NCI-H2107 treated with DMSO at 0.1 percent for 48 hours (cell line): ENCODE measurements at regions not wholly inside any gene's neighbourhood (a gene's known extent, or its start where the extent isn't known, plus 50 kb on each side); places are given as distances from the start of the nearest gene placed in this dataset.
"Not testable (repeated sequence)": the region's sequence is repeated elsewhere in the genome, so short reads cannot be mapped to it uniquely, and the experiment has no call there.

Source experiments
- DNase-seq: peaks from one replicate; lab custom pipeline; 2025; ENCODE audit not compliant: unreplicated experiment; lab: John Stamatoyannopoulos, UW

DNA sequence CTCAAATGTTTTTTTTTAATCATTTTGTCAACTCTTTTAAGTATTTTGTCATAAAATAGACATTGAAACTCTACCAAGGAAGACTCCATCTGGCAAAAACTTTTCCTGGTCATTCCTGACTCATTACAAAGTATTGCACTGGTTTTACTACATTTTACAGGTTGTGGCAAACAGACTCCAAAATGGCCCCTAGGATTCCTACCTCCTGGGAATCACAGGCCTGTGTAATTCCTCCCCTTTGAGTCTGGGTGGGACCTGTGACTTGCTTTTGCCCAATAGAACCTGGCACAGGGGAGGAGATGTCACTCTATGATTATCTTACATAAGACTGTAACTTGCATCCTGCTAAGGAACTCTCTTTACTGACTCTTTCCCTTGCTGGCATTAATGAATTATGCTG lies 123.6 kb upstream of the KCNJ6 start:
- no peak for DNase-seq

- no peak for DNase-seq
Observed at GRCh38 chr21:38041493-38041892, 125.2 kb upstream of the KCNJ6 start.

GRCh38 chr21:38042246-38042645 lies 126.0 kb upstream of the KCNJ6 start:
- no peak for DNase-seq

- peak; percentile 13 for DNase-seq
Observed at GRCh38 chr21:38048167-38048566, 131.9 kb upstream of the KCNJ6 start.

DNA sequence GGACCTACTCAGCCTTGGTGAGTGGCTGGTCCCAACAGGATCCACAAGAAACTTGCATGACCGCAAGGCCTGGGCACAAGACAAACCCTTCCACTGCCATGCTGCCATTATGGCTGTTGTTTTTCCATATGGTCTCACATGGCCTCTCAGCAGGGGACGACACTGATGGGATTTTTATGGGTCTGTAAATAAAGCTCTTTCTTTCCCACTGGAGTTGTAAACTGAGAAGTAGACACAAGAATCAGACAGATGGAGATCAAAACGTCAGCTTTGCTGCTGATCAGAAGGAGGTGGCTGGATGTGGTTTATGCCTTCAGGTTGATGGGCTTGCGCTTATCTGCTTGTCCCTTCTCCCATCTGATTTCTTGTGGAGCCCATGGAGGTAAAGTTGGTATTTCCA lies 138.1 kb upstream of the KCNJ6 start:
- peak; percentile 1 for DNase-seq

DNA sequence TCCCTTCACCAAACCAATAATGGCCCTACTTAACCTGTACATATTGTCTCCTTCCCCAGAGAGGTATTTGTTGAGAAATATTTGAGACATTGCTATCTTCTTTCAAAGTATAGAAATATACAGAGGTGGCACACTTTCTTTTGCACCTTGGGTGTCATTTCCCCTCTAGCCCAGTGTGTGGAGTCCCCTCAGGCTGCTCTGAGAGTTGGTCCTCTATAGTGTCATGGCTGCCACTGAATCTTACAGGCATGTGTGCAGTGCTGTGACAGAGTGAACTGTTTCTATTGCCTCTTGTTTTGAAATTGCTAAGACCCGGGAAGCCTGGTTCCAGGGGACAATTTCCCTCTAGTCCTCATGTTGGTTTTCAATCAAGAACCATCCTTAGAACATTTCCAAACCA lies 140.2 kb upstream of the KCNJ6 start:
- DNase-seq: no peak

DNA sequence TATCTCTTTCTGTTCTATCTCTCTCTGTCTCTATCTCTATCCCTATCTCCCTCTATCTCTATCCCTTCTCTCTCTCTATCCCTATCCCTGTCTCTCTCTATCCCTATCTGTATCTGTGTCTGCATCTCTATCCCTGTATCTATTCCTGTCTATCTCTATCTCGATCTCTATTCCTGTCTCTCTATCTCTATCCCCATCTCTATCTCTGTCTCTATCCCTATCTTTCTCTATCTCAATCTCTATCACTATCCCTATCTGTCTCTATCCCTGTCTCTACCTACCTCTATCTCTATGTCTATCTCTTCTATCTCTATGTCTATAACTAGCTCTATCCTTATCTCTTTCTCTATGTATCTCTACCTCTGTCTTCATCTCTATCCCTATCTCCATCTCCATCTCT lies 141.4 kb upstream of the KCNJ6 start:
- no peak for DNase-seq

GRCh38 chr21:38060533-38060932 lies 144.3 kb upstream of the KCNJ6 start:
- no peak for DNase-seq

DNA sequence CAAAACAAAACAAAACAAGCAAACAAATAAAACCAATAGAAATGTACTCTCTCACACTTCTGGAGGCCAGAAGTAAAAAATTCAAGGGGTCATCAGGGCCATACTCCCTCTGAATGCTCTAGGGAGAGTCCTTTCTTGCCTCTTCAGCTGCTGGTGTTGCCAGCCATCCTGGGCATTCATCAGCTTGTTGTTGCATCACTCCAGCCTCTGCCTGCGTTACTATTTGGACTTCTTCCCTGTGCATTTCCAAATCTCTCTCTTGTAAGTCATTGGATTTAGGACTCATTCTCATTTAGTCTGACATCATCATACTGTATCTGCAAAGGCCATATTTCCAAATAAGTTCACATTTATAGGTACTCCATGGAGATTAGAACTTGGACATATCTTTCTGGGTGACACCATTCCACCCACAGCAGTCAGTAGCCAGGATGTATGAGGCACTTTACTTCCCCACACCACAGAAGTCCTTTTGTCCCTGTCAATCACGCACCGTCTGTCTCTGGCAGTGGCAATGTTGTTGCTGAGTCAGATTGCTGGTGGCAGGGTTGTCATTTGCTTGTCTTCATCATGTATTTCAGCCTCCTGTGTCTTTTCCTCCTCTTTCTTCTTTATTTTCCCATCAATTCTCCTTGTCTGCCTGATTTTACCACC lies 151.0 kb upstream of the KCNJ6 start:
- DNase-seq: no peak

DNA sequence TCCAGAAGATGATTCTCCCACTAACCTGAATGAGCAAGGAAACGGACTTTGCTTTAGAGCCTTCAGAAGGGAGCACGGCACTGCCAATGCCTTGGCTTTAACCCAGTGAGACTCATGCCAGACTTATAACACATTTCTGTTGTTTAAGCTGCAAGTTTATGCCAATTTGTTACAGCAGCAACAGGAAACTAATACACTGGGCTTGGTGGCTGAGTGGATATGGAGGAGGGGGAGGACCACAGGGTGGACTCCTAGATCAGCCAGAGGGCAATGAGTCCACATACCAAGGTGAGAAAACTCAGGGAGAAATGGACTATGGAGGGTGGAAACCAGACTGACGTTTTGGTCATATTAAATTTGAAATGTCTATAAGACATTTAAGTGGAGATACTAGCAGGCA lies 156.2 kb upstream of the KCNJ6 start:
- DNase-seq: no peak

DNA sequence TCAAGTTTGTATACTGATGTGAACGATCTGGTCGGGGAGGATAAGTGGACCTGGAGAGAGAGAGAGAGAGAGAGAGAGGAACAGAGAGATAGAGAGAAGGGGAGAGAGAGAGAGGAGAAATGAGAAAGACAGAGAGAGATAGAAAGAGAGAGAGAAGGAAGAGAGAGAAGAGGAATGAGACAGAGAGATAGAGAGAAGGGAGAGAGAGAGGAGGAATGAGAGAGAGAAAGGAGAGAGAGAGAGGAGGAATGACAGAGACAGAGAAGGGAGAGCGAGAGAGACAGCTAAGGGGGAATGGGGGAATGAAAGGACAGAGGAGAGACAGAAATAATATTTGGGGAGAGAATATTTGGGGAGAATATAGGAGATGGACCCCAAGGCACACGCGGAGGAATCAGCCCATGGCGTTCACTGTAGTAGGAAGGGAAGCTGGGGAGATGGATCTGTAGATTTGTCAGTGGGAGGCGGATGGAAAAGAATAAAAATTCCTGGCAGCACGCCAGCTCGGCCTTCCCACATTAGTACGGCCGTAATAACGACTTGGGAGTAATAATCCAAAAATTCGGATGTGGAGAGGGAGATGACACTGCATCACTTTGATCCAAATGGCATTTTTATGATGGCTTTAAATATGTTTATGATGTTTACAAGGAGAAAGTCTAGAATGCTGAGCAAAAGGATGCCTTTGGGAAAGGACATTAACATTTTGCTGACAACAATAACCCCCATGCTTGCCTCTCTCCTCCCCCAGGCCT lies 159.8 kb upstream of the KCNJ6 start:
- no peak for DNase-seq

GRCh38 chr21:38077569-38077968 lies 161.3 kb upstream of the KCNJ6 start:
- DNase-seq: no peak

- no peak for DNase-seq
Observed at GRCh38 chr21:38080888-38081287, 164.6 kb upstream of the KCNJ6 start.

DNA sequence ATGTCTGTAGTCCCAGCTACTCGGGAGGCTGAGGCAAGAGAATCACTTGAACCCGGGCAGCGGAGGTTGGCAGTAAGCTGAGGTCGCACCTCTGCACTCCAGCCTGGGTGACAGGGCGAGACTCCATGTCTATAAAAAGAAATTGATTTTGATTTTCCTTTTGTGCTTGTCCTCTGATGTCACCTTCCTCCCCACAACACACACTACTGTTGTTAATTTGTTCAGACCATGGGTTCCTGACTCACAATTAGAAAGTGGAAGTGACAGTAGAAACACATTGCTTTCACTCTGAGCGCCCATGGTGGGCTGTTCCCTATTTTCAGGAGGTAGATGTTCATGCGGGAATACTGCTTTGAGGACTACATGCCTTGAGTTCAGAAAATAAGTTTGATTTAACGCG lies 165.5 kb upstream of the KCNJ6 start:
- DNase-seq: no peak

DNA sequence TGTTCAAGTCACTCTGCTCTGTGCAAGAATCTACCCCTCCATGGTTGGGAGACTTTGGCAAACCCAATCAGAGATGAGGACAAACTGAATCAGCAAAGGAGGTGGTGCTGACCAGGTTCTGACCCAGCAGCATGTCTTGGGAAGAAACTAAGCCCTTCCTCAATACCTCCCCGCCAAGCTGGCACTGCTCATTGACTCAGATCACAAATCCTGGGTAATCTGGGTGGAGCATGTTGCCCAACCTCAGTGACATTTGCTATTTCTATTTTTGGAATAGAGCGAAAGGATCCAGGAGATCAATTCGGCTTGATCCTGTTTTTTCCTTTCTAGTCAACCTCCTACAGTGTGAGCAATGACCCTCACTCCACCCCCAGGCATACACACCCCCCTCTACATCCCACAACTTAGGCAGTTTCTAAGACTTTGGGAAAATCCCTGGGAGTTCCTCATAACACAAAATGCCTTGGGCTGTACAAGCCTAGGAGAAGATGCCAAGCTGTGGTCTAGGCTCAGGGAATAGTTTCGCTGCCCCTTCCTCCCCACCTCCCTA lies 166.8 kb upstream of the KCNJ6 start:
- no peak for DNase-seq

DNA sequence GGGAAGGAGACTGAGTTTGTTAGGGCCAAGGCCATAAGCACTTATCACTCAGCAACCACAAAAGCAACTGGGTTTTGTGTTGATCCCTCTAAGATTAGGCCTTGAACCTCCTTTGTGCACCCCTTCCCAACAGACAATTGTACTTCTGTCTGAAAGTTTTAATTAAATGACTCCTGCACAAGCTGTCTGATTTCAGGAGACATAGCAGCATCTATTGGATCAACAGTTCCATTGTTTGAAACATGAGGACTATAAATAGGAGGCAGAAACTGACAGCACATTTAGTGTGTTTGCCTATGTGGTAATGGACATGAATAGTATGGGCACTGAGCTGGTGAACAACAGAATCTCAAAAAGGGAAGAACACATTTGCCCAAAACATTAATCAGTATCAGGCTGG lies 167.3 kb upstream of the KCNJ6 start:
- no peak for DNase-seq

GRCh38 chr21:38086580-38086979 lies 170.2 kb upstream of the KCNJ15 start:
- DNase-seq: no peak

GRCh38 chr21:38088916-38089762 lies 167.7 kb upstream of the KCNJ15 start:
- DNase-seq: no peak

DNA sequence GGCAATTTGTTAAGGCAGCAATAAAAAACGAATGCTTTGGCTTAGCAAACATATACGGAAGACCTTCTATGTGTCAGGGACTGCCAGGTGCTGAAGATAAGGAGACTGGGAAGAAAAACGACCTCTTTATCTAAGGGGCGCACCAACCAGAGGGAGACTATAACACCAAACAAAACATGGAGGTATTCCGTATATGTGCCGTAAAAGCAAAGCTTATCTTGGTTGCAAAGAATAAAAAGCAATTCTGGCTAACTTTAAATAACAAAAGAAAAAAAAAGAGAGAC lies 167.1 kb upstream of the KCNJ15 start:
- DNase-seq: no peak

GRCh38 chr21:38091061-38091460 lies 165.7 kb upstream of the KCNJ15 start:
- DNase-seq: not testable (repeated sequence)

- no peak for DNase-seq
Observed at GRCh38 chr21:38092051-38092450, 164.7 kb upstream of the KCNJ15 start.

DNA sequence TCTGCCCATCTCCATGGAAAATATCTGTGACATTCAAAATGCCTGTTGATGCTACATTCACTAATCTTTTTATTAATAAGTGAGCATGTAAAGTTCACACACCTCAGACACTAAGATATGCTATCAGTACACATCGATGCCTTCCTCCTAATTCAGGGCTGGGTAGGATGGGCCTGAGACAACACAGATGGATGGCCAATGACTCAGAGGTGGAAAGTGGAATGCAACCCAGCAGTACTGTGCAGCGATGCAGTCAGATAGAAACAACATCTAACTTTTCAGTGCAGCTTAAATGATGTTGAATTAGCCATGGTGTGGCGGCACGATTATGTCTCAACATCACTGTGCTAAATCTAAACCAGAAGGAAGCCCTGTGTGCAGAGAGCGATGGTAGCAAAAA lies 161.6 kb upstream of the KCNJ15 start:
- DNase-seq: no peak
